Type B pancreatic cell (in vitro differentiated cells): ENCODE measurements at regions not wholly inside any gene's neighbourhood (a gene's known extent, or its start where the extent isn't known, plus 50 kb on each side); places are given as distances from the start of the nearest gene placed in this dataset.

Experiments
- DNase-seq: peaks from one replicate; pipeline ENCODE4 v3.0.0; 2021; ENCODE audit warnings: mixed read lengths; ENCODE audit not compliant: unreplicated experiment; ENCODE audit errors: extremely low spot score
- H3K27ac Mint-ChIP-seq: 2 replicates; pipeline ENCODE4 v1.8.0; 2021; ENCODE audit warnings: mild to moderate bottlenecking, mixed read lengths
- H3K27me3 Mint-ChIP-seq: 2 replicates; pipeline ENCODE4 v1.8.0; 2021; ENCODE audit warnings: mixed read lengths
- H3K36me3 Mint-ChIP-seq: 2 replicates; pipeline ENCODE4 v1.8.0; 2021; ENCODE audit warnings: mixed read lengths
- H3K4me1 Mint-ChIP-seq: one replicate; pipeline ENCODE4 v1.8.0; 2021; ENCODE audit warnings: mixed read lengths; ENCODE audit not compliant: unreplicated experiment
- H3K4me3 Mint-ChIP-seq: 2 replicates; pipeline ENCODE4 v1.8.0; 2021; ENCODE audit warnings: mild to moderate bottlenecking, mixed read lengths
- H3K9me3 Mint-ChIP-seq: 2 replicates; pipeline ENCODE4 v1.8.0; 2021; ENCODE audit warnings: mixed read lengths
- TF ChIP-seq, protein P1 (sequence below): fragments of 200-600 bp; sonication (generic); conservative IDR thresholded peaks from 2 replicates; pipeline ENCODE4 v1.5.0; 2021; ENCODE audit warnings: antibody characterized with exemption, mild to moderate bottlenecking

DNA sequence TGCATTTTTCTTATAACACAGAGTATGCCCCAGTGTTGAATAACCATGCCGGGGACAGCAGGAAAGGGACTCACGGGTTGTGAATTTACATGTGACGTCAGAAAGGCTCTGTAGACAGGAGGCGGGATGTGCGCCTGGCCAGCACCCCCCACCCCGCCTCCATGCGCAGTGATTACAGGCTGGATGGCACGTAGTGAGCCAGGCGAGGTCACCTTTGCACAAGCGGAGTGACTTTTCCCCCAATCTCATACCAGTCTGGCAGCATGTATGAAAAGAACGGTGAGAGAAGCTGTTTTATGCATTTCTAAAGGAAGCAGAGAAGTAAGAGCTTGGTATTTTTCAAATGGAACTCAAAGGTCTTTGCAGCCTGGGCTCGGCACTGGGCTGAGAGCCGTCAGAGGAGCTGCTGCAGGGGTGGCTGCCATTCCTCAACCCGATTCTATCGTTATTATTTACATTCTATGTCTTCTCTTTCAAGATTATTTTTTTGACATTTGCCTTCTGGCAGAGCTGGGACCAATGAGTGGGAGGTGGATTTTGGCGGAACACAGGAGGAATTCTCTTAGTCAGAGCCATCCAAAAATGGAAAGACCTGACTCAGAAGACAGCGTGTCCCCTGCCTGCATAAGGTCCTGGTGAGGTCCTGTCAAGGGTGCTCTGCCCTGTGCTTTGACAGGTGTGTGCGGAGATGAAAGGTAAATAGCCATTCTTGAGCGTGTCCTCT, 115.6 kb upstream of the SLC45A1 start:
- Mint-ChIP-seq H3K4me3 (peak overlapping the region; percentile 85), H3K4me1 (peaks cover 58% of the 10 kb centered on the region)

DNA sequence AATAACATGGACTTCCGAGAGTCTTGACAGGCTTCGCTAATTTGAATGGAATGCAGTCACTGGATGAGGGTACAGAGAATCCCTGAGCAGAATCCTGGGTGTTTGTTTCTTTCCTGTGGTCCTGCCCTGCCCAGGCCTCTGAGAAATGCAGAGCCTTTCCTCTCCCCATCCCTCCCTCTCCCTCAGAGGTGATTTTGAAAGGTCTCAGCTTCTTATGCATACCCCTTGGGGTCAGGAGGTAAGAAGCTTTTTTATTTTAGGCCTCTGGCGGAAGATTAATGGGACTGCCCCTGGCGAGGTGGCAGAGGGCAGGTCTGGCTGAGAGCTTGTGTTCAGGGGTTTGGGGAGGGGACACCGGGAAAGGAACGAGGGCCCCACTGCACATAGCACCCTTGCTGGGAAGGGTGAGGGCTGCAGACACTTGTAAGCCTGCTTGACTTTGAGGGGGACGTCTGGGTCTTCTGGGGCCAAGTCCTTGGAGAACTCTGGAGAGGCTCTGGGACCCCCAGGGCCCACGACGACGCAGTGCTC, 116.5 kb upstream of the SLC45A1 start:
- no peak for DNase-seq

More for the DNA sequence above, 115.6 kb upstream of the SLC45A1 start:
- peaks cover 8% of the 10 kb centered on the region for H3K9me3 Mint-ChIP-seq
- H3K27ac Mint-ChIP-seq = peak overlapping the region; percentile 98
- H3K36me3 Mint-ChIP-seq = no peaks in the 10 kb centered on the region
- DNase-seq = no peak
- TF ChIP-seq, protein P1, sequence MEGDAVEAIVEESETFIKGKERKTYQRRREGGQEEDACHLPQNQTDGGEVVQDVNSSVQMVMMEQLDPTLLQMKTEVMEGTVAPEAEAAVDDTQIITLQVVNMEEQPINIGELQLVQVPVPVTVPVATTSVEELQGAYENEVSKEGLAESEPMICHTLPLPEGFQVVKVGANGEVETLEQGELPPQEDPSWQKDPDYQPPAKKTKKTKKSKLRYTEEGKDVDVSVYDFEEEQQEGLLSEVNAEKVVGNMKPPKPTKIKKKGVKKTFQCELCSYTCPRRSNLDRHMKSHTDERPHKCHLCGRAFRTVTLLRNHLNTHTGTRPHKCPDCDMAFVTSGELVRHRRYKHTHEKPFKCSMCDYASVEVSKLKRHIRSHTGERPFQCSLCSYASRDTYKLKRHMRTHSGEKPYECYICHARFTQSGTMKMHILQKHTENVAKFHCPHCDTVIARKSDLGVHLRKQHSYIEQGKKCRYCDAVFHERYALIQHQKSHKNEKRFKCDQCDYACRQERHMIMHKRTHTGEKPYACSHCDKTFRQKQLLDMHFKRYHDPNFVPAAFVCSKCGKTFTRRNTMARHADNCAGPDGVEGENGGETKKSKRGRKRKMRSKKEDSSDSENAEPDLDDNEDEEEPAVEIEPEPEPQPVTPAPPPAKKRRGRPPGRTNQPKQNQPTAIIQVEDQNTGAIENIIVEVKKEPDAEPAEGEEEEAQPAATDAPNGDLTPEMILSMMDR = no peak
- no peaks in the 10 kb centered on the region for H3K27me3 Mint-ChIP-seq

DNA sequence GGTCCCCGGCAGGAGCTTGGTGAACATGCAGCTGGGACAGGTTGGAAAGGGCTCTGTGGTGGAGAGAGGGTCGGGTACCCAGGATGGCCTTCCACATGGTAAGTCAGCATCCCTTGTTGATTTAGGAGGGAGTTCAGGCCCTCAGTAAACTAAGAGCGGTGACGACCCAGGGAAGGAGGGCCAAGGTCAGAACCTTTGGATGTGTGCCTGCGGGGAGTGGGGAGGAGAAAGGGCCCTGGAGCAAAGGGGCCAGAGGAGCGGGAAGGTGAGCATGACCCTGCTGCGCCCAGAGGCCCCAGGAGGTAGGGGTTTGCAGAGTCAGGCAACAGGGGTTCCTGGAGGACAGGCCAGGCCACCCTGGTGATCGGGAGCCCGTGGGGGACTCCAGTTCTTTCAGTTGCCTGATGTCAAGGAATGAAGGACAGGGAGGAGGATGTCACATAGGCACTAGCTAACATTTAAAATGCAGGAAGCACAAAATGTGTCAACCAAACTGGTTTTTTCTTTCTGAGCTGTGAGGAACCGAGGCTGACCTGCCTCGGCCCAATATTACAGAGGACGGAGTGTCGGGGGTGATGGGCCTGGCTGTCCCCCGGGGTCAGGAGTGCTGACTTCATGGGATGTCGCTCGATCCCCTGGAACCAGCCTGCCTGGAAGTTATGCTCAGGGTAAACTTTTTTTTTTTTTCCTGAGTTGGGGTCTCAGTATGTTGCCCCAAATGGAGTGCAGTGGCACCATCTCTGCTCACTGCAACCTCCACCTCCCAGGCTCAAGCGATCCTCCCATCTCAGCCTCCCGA, 117.4 kb upstream of the SLC45A1 start:
- TF ChIP-seq, protein P1 = no peak
- Mint-ChIP-seq H3K4me1 (peaks cover 55% of the 10 kb centered on the region), H3K27me3 (no peaks in the 10 kb centered on the region), H3K27ac (peak overlapping the region; percentile 98), H3K4me3 (peak overlapping the region; percentile 41), H3K36me3 (no peaks in the 10 kb centered on the region), H3K9me3 (peaks cover 8% of the 10 kb centered on the region)
- no peak for DNase-seq

More for the DNA sequence above, 116.5 kb upstream of the SLC45A1 start:
- peaks cover 53% of the 10 kb centered on the region for H3K4me1 Mint-ChIP-seq
- no peaks in the 10 kb centered on the region for H3K27me3 Mint-ChIP-seq
- H3K36me3 Mint-ChIP-seq = no peaks in the 10 kb centered on the region
- TF ChIP-seq, protein P1 = no peak
- peak overlapping the region; percentile 70 for H3K4me3 Mint-ChIP-seq
- peak overlapping the region; percentile 98 for H3K27ac Mint-ChIP-seq
- H3K9me3 Mint-ChIP-seq = peaks cover 8% of the 10 kb centered on the region

DNA sequence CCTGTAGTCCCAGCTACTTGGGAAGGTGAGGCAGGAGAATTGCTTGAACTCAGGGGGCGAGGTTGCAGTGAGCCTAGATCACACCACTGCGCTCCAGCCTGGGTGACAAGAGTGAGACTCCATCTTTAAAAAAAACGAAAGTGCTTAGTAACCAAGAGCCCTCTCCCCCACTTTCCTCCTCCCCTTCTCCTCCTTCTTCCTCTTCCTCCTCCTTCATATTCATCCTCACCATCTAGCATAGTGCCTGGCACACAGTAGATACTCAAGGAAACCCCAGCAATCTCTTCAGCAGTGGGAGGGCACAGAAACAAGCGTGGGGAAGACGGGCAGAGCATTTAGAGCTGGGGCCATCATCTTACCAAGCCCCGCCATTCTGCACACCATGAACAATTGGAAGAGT, 119.4 kb upstream of the SLC45A1 start:
- H3K36me3 Mint-ChIP-seq = peaks cover 4% of the 10 kb centered on the region
- peaks cover 56% of the 10 kb centered on the region for H3K4me1 Mint-ChIP-seq
- no peak overlapping the region for H3K4me3 Mint-ChIP-seq
- peaks cover 11% of the 10 kb centered on the region for H3K9me3 Mint-ChIP-seq
- H3K27ac Mint-ChIP-seq = no peak overlapping the region
- TF ChIP-seq, protein P1 = no peak
- no peaks in the 10 kb centered on the region for H3K27me3 Mint-ChIP-seq
- no peak for DNase-seq

DNA sequence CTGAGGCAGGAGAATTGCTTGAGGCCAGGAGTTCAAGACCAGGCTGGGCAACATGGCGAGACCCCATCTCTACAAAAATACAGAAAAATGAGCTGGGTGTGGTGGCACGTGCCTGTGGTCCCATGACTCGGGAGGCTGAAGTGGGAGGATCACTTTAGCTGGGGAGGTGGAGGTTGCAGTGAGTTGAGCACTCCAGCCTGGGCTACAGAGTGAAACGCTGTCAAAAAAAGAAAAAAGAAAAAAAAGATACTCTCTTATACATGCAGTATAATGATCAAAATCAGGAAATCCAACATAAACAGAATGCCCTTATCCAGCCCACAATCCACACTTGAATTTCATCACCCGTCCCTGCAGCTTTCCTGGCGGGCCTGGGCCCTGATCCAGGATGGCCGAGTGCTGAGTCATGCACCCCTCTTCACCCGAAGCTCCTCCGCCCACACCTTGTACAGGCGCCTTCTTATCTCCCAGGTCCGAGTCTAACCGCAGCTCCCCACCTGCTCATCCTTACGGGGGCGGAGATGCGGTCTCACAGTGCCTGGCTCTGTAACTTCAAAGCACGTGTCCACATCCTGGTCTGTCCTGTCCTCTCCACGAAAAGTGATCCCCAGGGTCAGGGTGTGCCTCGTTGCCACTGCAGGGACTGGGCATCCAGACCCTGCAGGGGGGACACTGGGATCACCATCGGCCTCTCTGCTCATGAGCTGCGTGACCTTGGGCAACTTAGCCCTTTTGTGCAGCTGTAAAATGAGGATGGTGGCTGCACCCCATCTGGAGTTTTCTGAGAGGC, 120.2 kb upstream of the SLC45A1 start:
- peak overlapping the region; percentile 70 for H3K27ac Mint-ChIP-seq
- TF ChIP-seq, protein P1 = no peak
- H3K36me3 Mint-ChIP-seq = peaks cover 4% of the 10 kb centered on the region
- no peak overlapping the region for H3K4me3 Mint-ChIP-seq
- H3K27me3 Mint-ChIP-seq = no peaks in the 10 kb centered on the region
- peaks cover 54% of the 10 kb centered on the region for H3K4me1 Mint-ChIP-seq
- peaks cover 11% of the 10 kb centered on the region for H3K9me3 Mint-ChIP-seq
- no peak for DNase-seq
